Trophoblast cell (in vitro differentiated cells and primary cell): ENCODE measurements at regions not wholly inside any gene's neighbourhood (a gene's known extent, or its start where the extent isn't known, plus 50 kb on each side); places are given as distances from the start of the nearest gene placed in this dataset.
"Not testable (repeated sequence)": the region's sequence is repeated elsewhere in the genome, so short reads cannot be mapped to it uniquely, and the experiment has no call there.

Experiments used
- DNase-seq, 2 donors: peaks; one replicate each; pipeline ENCODE4 v3.0.0-alpha.2; 2016
- H2AFZ ChIP-seq: 2 replicates; pipeline ENCODE4 v1.6.1; 2013; ENCODE audit warnings: low read length, moderate library complexity, mild to moderate bottlenecking; ENCODE audit not compliant: insufficient read depth, poor library complexity
- H2AK5ac ChIP-seq: 2 replicates; pipeline ENCODE4 v1.6.1; 2013; ENCODE audit warnings: mild to moderate bottlenecking, low read length
- H2BK120ac ChIP-seq: 2 replicates; pipeline ENCODE4 v1.6.1; 2013; ENCODE audit warnings: low read length, mild to moderate bottlenecking, moderate library complexity; ENCODE audit not compliant: insufficient read depth, poor library complexity
- H2BK12ac ChIP-seq: 2 replicates; pipeline ENCODE4 v1.6.1; 2013; ENCODE audit warnings: mild to moderate bottlenecking, low read length, moderate library complexity
- H2BK5ac ChIP-seq: 2 replicates; pipeline ENCODE4 v1.6.1; 2013; ENCODE audit warnings: low read length, low read depth, moderate library complexity, mild to moderate bottlenecking; ENCODE audit not compliant: poor library complexity
- H3K14ac ChIP-seq: 2 replicates; pipeline ENCODE4 v1.6.1; 2013; ENCODE audit warnings: mild to moderate bottlenecking, low read length
- H3K18ac ChIP-seq: 2 replicates; pipeline ENCODE4 v1.6.1; 2013; ENCODE audit warnings: mild to moderate bottlenecking, low read length
- H3K23ac ChIP-seq: 2 replicates; pipeline ENCODE4 v1.6.1; 2013; ENCODE audit warnings: low read length
- H3K27ac ChIP-seq: 2 replicates; pipeline ENCODE4 v1.5.1; 2013; ENCODE audit warnings: low read depth, mild to moderate bottlenecking, inconsistent platforms, low read length, moderate library complexity
- H3K27me3 ChIP-seq: 2 replicates; pipeline ENCODE4 v1.6.1; 2013; ENCODE audit warnings: inconsistent platforms, mild to moderate bottlenecking, low read length, moderate library complexity; ENCODE audit not compliant: insufficient read depth
- H3K36me3 ChIP-seq, 2 experiments: 1 replicate in 1 of 2; 2 replicates in 1 of 2; pipeline ENCODE4 v1.6.1; 2013; ENCODE audit warnings: low read length in 2 of 2, mild to moderate bottlenecking in 2 of 2, moderate library complexity in 1 of 2; ENCODE audit not compliant: insufficient read depth in 2 of 2, control insufficient read depth in 1 of 2
- H3K4ac ChIP-seq: 2 replicates; pipeline ENCODE4 v1.6.1; 2013; ENCODE audit warnings: low read depth, mild to moderate bottlenecking, low read length, moderate library complexity
- H3K4me1 ChIP-seq, 2 experiments: 1 replicate in 1 of 2; 2 replicates in 1 of 2; pipeline ENCODE4 v1.6.1; 2013; ENCODE audit warnings: low read length in 2 of 2, mild to moderate bottlenecking in 2 of 2, moderate library complexity in 1 of 2; ENCODE audit not compliant: insufficient read depth in 2 of 2, control insufficient read depth in 1 of 2
- H3K4me2 ChIP-seq: 2 replicates; pipeline ENCODE4 v1.6.1; 2013; ENCODE audit warnings: inconsistent platforms, mild to moderate bottlenecking, low read length, moderate library complexity
- H3K4me3 ChIP-seq: 2 replicates; pipeline ENCODE4 v1.5.1; 2013; ENCODE audit warnings: mild to moderate bottlenecking, low read depth, low read length, inconsistent platforms
- H3K79me1 ChIP-seq: one replicate; pipeline ENCODE4 v1.6.1; 2013; ENCODE audit warnings: low read length
- H3K79me2 ChIP-seq: 2 replicates; pipeline ENCODE4 v1.6.1; 2013; ENCODE audit warnings: low read length, mild to moderate bottlenecking; ENCODE audit not compliant: control insufficient read depth, insufficient read depth, poor library complexity
- H3K9ac ChIP-seq: 2 replicates; pipeline ENCODE4 v1.6.1; 2013; ENCODE audit warnings: mild to moderate bottlenecking, low read length
- H3K9me3 ChIP-seq: 2 replicates; pipeline ENCODE4 v1.6.1; 2013; ENCODE audit warnings: low read depth, mild to moderate bottlenecking, control low read depth, inconsistent platforms, low read length; ENCODE audit not compliant: insufficient read depth
- H4K12ac ChIP-seq: 2 replicates; pipeline ENCODE4 v1.6.1; 2013; ENCODE audit warnings: low read depth, mild to moderate bottlenecking, low read length, moderate library complexity
- H4K8ac ChIP-seq: 2 replicates; pipeline ENCODE4 v1.6.1; 2013; ENCODE audit warnings: low read depth, mild to moderate bottlenecking, low read length, moderate library complexity
- H4K91ac ChIP-seq: one replicate; pipeline ENCODE4 v1.6.1; 2013; ENCODE audit warnings: low read depth, mild to moderate bottlenecking, low read length, moderate library complexity
- WGBS: extraction: QIAGEN DNeasy Blood & Tissue Kit; methylation state at CpG from one replicate; pipeline ENCODE4 v1.1.7; 2013; ENCODE audit warnings: missing lambda C conversion rate; ENCODE audit not compliant: insufficient read length, insufficient coverage; ENCODE audit errors: extremely low coverage; 5-methylcytosine and 5-hydroxymethylcytosine counted together

GRCh38 chr5:174586163-174586562 lies 138.2 kb upstream of the MSX2 start:
- H2BK12ac ChIP-seq, H3K4ac ChIP-seq: not testable (repeated sequence)
- DNase-seq, result peak; percentile 35 to 87

GRCh38 chr5:174589011-174589410 lies 135.4 kb upstream of the MSX2 start:
- Histone ChIP-seq H3K4me3 (no peak overlapping the region), H3K79me1 (no peaks in the 10 kb centered on the region), H3K18ac (no peak overlapping the region), H4K8ac (no peak overlapping the region), H2BK120ac (no peak overlapping the region), H3K23ac (no peak overlapping the region), H3K4me1 (peaks cover 0 to 9% of the 10 kb centered on the region in 2 experiments), H3K27me3 (no peaks in the 10 kb centered on the region), H2AFZ (no peak overlapping the region), H2BK5ac (no peak overlapping the region), H3K14ac (no peak overlapping the region), H4K91ac (peak overlapping the region; percentile 5), H3K9ac (no peak overlapping the region), H3K36me3 (no peaks in the 10 kb centered on the region), H3K9me3 (no peaks in the 10 kb centered on the region), H3K79me2 (no peaks in the 10 kb centered on the region), H4K12ac (no peak overlapping the region), H2BK12ac (peak overlapping the region; percentile 9), H2AK5ac (no peak overlapping the region), H3K4me2 (no peak overlapping the region), H3K4ac (no peak overlapping the region), H3K27ac (no peak overlapping the region)
- no CpG with 5 or more reads among the region's 7 CpGs for WGBS
- DNase-seq, result peak; percentile 94 to 96

More at GRCh38 chr5:174586163-174586562, 138.2 kb upstream of the MSX2 start:
- not testable (repeated sequence) for H3K79me2 ChIP-seq, H4K91ac ChIP-seq, H4K12ac ChIP-seq, H3K27me3 ChIP-seq, H3K36me3 ChIP-seq, H2AFZ ChIP-seq, H3K14ac ChIP-seq, H3K79me1 ChIP-seq, H3K4me3 ChIP-seq, H2BK120ac ChIP-seq, H3K18ac ChIP-seq, H3K4me2 ChIP-seq, H2BK5ac ChIP-seq, H3K9ac ChIP-seq, H2AK5ac ChIP-seq, H3K23ac ChIP-seq, H4K8ac ChIP-seq, H3K4me1 ChIP-seq, H3K9me3 ChIP-seq, H3K27ac ChIP-seq
- no CpG with 5 or more reads among the region's 4 CpGs for WGBS

GRCh38 chr5:174589599-174589998 lies 134.8 kb upstream of the MSX2 start:
- H3K23ac ChIP-seq, result no peak overlapping the region
- WGBS, result no CpG with 5 or more reads among the region's 11 CpGs
- H2BK12ac ChIP-seq, result peak overlapping the region; percentile 9
- no peak overlapping the region for H3K4me3 ChIP-seq
- H3K79me2 ChIP-seq, result no peaks in the 10 kb centered on the region
- no peaks in the 10 kb centered on the region for H3K79me1 ChIP-seq
- no peak overlapping the region for H4K8ac ChIP-seq
- peak overlapping the region; percentile 5 for H4K91ac ChIP-seq
- no peak overlapping the region for H3K4ac ChIP-seq
- no peak overlapping the region for H3K14ac ChIP-seq
- H2AFZ ChIP-seq, result no peak overlapping the region
- H3K27me3 ChIP-seq, result no peaks in the 10 kb centered on the region
- no peak overlapping the region for H3K18ac ChIP-seq
- no peak overlapping the region for H3K4me2 ChIP-seq
- H3K36me3 ChIP-seq, result no peaks in the 10 kb centered on the region
- H3K4me1 ChIP-seq, result peaks cover 0 to 9% of the 10 kb centered on the region in 2 experiments
- no peaks in the 10 kb centered on the region for H3K9me3 ChIP-seq
- no peak overlapping the region for H4K12ac ChIP-seq
- DNase-seq, result peak; percentile 42 to 49
- H3K27ac ChIP-seq, result no peak overlapping the region
- H2BK120ac ChIP-seq, result peak overlapping the region; percentile 21
- H2AK5ac ChIP-seq, result no peak overlapping the region
- H2BK5ac ChIP-seq, result no peak overlapping the region
- H3K9ac ChIP-seq, result no peak overlapping the region

GRCh38 chr5:174590820-174591219 lies 133.6 kb upstream of the MSX2 start:
- Histone ChIP-seq H2BK12ac (no peak overlapping the region), H3K23ac (no peak overlapping the region), H4K12ac (no peak overlapping the region), H3K4me2 (no peak overlapping the region), H2AK5ac (no peak overlapping the region), H3K14ac (no peak overlapping the region), H3K79me1 (no peaks in the 10 kb centered on the region), H3K4me1 (peaks cover 0 to 9% of the 10 kb centered on the region in 2 experiments), H2BK120ac (no peak overlapping the region), H3K9ac (no peak overlapping the region), H3K36me3 (no peaks in the 10 kb centered on the region), H3K27me3 (no peaks in the 10 kb centered on the region), H2BK5ac (no peak overlapping the region), H3K27ac (no peak overlapping the region), H2AFZ (no peak overlapping the region), H4K91ac (no peak overlapping the region), H3K9me3 (no peaks in the 10 kb centered on the region), H3K4ac (no peak overlapping the region), H3K4me3 (no peak overlapping the region), H3K79me2 (no peaks in the 10 kb centered on the region), H4K8ac (no peak overlapping the region), H3K18ac (no peak overlapping the region)
- WGBS, result no CpG with 5 or more reads among the region's 3 CpGs
- DNase-seq, result no peak
